ENCODE measurements at regions not wholly inside any gene's neighbourhood (a gene's known extent, or its start where the extent isn't known, plus 50 kb on each side); places are given as distances from the start of the nearest gene placed in this dataset.

- DNase-seq (ENCODE audit: low read depth), result no peak
Measured at GRCh38 chr16:54512467-54512995, 225.9 kb upstream of the IRX3 start.

GRCh38 chr16:54511222-54511731 lies 224.7 kb upstream of the IRX3 start:
- peak; percentile 51 for DNase-seq (ENCODE audit: low read depth)

GRCh38 chr16:54510685-54511221 lies 224.2 kb upstream of the IRX3 start:
- no peak for DNase-seq (ENCODE audit: low read depth)

GRCh38 chr16:54509456-54509855 lies 222.9 kb upstream of the IRX3 start:
- DNase-seq (ENCODE audit: low read depth), result no peak

GRCh38 chr16:54508351-54508750 lies 221.8 kb upstream of the IRX3 start:
- no peak for DNase-seq (ENCODE audit: low read depth)

- no peak for DNase-seq (ENCODE audit: low read depth)
Measured at GRCh38 chr16:54506741-54507500, 220.3 kb upstream of the IRX3 start.

GRCh38 chr16:54506214-54506580 lies 219.6 kb upstream of the IRX3 start:
- DNase-seq (ENCODE audit: low read depth), result no peak

- no peak for DNase-seq (ENCODE audit: low read depth)
Measured at GRCh38 chr16:54505549-54506213, 219.1 kb upstream of the IRX3 start.

GRCh38 chr16:54504372-54504771 lies 217.8 kb upstream of the IRX3 start:
- no peak for DNase-seq (ENCODE audit: low read depth)

GRCh38 chr16:54503856-54504219 lies 217.3 kb upstream of the IRX3 start:
- no peak for DNase-seq (ENCODE audit: low read depth)

GRCh38 chr16:54503011-54503855 lies 216.6 kb upstream of the IRX3 start:
- no peak for DNase-seq (ENCODE audit: low read depth)

- no peak for DNase-seq (ENCODE audit: low read depth)
Measured at GRCh38 chr16:54501797-54502196, 215.2 kb upstream of the IRX3 start.

GRCh38 chr16:54493594-54493993 lies 207.0 kb upstream of the IRX3 start:
- DNase-seq (ENCODE audit: low read depth), result peak; percentile 19

GRCh38 chr16:54493061-54493460 lies 206.5 kb upstream of the IRX3 start:
- DNase-seq (ENCODE audit: low read depth), result peak; percentile 30

GRCh38 chr16:54490112-54490488 lies 203.5 kb upstream of the IRX3 start:
- DNase-seq (ENCODE audit: low read depth), result no peak

GRCh38 chr16:54489225-54490111 lies 202.9 kb upstream of the IRX3 start:
- no peak for DNase-seq (ENCODE audit: low read depth)

GRCh38 chr16:54488729-54489128 lies 202.1 kb upstream of the IRX3 start:
- DNase-seq (ENCODE audit: low read depth), result no peak

- DNase-seq (ENCODE audit: low read depth), result no peak
Measured at GRCh38 chr16:54487933-54488332, 201.3 kb upstream of the IRX3 start.

- no peak for DNase-seq (ENCODE audit: low read depth)
Measured at GRCh38 chr16:54484700-54485099, 198.1 kb upstream of the IRX3 start.

- no peak for DNase-seq (ENCODE audit: low read depth)
Measured at GRCh38 chr16:54482892-54483574, 196.4 kb upstream of the IRX3 start.

- DNase-seq (ENCODE audit: low read depth), result no peak
Measured at GRCh38 chr16:54480429-54480828, 193.8 kb upstream of the IRX3 start.
